Stimulated activated effector memory CD8-positive, alpha-beta T cell treated with anti-CD3 and anti-CD28 coated beads, Interleukin-12 subunit alpha, Interleukin-12 subunit beta, amount 100 ng/mL, for 72 hours (primary cell): ENCODE measurements at regions not wholly inside any gene's neighbourhood (a gene's known extent, or its start where the extent isn't known, plus 50 kb on each side); places are given as distances from the start of the nearest gene placed in this dataset.

ENCODE experiments used
- ATAC-seq: fragments of 150-1000 bp; cut with Tn5 transposase; 2 replicates; pipeline ENCODE4 v1.10.0; 2021
- DNase-seq, 2 donors: peaks; one replicate each; pipeline ENCODE4 v3.0.0; 2021 to 2022; ENCODE audit warnings: low spot score in 2 of 2
- H3K27ac Mint-ChIP-seq: one replicate; pipeline ENCODE4 v1.8.0; 2022; ENCODE audit warnings: mild to moderate bottlenecking, mixed read lengths
- H3K36me3 Mint-ChIP-seq: one replicate; pipeline ENCODE4 v1.8.0; 2022; ENCODE audit warnings: mild to moderate bottlenecking, mixed read lengths
- H3K4me1 Mint-ChIP-seq: one replicate; pipeline ENCODE4 v1.8.0; 2022; ENCODE audit warnings: mixed read lengths
- H3K4me3 Mint-ChIP-seq: one replicate; pipeline ENCODE4 v1.8.0; 2022; ENCODE audit warnings: mild to moderate bottlenecking, mixed read lengths
- H3K9me3 Mint-ChIP-seq: one replicate; pipeline ENCODE4 v1.8.0; 2022; ENCODE audit warnings: mixed read lengths

- Mint-ChIP-seq H3K36me3 (no peaks in the 10 kb centered on the region), H3K4me3 (no peak overlapping the region), H3K27ac (no peak overlapping the region), H3K9me3 (no peaks in the 10 kb centered on the region), H3K4me1 (peaks cover 6% of the 10 kb centered on the region)
- DNase-seq (no peak), ATAC-seq (no peak)
Measured at GRCh38 chr10:123454987-123455386, 211.2 kb upstream of the GPR26 start.

- H3K9me3 Mint-ChIP-seq: no peaks in the 10 kb centered on the region
- no peak for DNase-seq
- ATAC-seq: no peak
- no peak overlapping the region for H3K4me3 Mint-ChIP-seq
- peaks cover 6% of the 10 kb centered on the region for H3K4me1 Mint-ChIP-seq
- no peak overlapping the region for H3K27ac Mint-ChIP-seq
- H3K36me3 Mint-ChIP-seq: no peaks in the 10 kb centered on the region
Measured at GRCh38 chr10:123455861-123456260, 210.3 kb upstream of the GPR26 start.

GRCh38 chr10:123458933-123459332 is 207.2 kb upstream of the GPR26 start:
- H3K4me3 Mint-ChIP-seq: no peak overlapping the region
- DNase-seq (no peak), ATAC-seq (no peak)
- H3K27ac Mint-ChIP-seq: no peak overlapping the region
- H3K9me3 Mint-ChIP-seq: no peaks in the 10 kb centered on the region
- H3K36me3 Mint-ChIP-seq: no peaks in the 10 kb centered on the region
- peaks cover 6% of the 10 kb centered on the region for H3K4me1 Mint-ChIP-seq

- H3K9me3 Mint-ChIP-seq: no peaks in the 10 kb centered on the region
- H3K4me1 Mint-ChIP-seq: peaks cover 6% of the 10 kb centered on the region
- DNase-seq: no peak
- no peak overlapping the region for H3K27ac Mint-ChIP-seq
- no peaks in the 10 kb centered on the region for H3K36me3 Mint-ChIP-seq
- no peak overlapping the region for H3K4me3 Mint-ChIP-seq
- ATAC-seq: no peak
Measured at GRCh38 chr10:123459371-123460091, 206.6 kb upstream of the GPR26 start.

GRCh38 chr10:123462246-123462645 is 203.9 kb upstream of the GPR26 start:
- H3K4me1 Mint-ChIP-seq: peaks cover 6% of the 10 kb centered on the region
- no peak for ATAC-seq

GRCh38 chr10:123462756-123463155 is 203.4 kb upstream of the GPR26 start:
- DNase-seq (no peak), ATAC-seq (peak; percentile 59)
- H3K4me3 Mint-ChIP-seq: no peak overlapping the region
- no peak overlapping the region for H3K27ac Mint-ChIP-seq
- H3K36me3 Mint-ChIP-seq: no peaks in the 10 kb centered on the region
- H3K9me3 Mint-ChIP-seq: no peaks in the 10 kb centered on the region
- peaks cover 6% of the 10 kb centered on the region for H3K4me1 Mint-ChIP-seq

More at GRCh38 chr10:123462246-123462645, 203.9 kb upstream of the GPR26 start:
- Mint-ChIP-seq H3K4me3 (no peak overlapping the region), H3K9me3 (no peaks in the 10 kb centered on the region), H3K36me3 (no peaks in the 10 kb centered on the region), H3K27ac (no peak overlapping the region)
- no peak for DNase-seq

- DNase-seq (no peak), ATAC-seq (no peak)
- Mint-ChIP-seq H3K27ac (no peak overlapping the region), H3K4me1 (peaks cover 6% of the 10 kb centered on the region), H3K9me3 (no peaks in the 10 kb centered on the region), H3K36me3 (no peaks in the 10 kb centered on the region), H3K4me3 (no peak overlapping the region)
Measured at GRCh38 chr10:123463181-123463580, 203.0 kb upstream of the GPR26 start.

- H3K4me3 Mint-ChIP-seq: no peak overlapping the region
- ATAC-seq (no peak), DNase-seq (no peak)
- H3K27ac Mint-ChIP-seq: no peak overlapping the region
- H3K9me3 Mint-ChIP-seq: no peaks in the 10 kb centered on the region
- H3K36me3 Mint-ChIP-seq: no peaks in the 10 kb centered on the region
- H3K4me1 Mint-ChIP-seq: peaks cover 6% of the 10 kb centered on the region
Measured at GRCh38 chr10:123463698-123464097, 202.5 kb upstream of the GPR26 start.

- H3K4me1 Mint-ChIP-seq: no peaks in the 10 kb centered on the region
- no peaks in the 10 kb centered on the region for H3K9me3 Mint-ChIP-seq
- DNase-seq (no peak), ATAC-seq (no peak)
- H3K36me3 Mint-ChIP-seq: no peaks in the 10 kb centered on the region
- no peak overlapping the region for H3K27ac Mint-ChIP-seq
- H3K4me3 Mint-ChIP-seq: no peak overlapping the region
Measured at GRCh38 chr10:123464430-123465323, 201.5 kb upstream of the GPR26 start.

- Mint-ChIP-seq H3K4me1 (no peaks in the 10 kb centered on the region), H3K27ac (no peak overlapping the region)
Measured at GRCh38 chr10:123470336-123470921, 195.7 kb upstream of the GPR26 start.

GRCh38 chr10:123471811-123472210 is 194.3 kb upstream of the GPR26 start:
- DNase-seq (no peak), ATAC-seq (peak; percentile 20)
- Mint-ChIP-seq H3K9me3 (no peaks in the 10 kb centered on the region), H3K4me3 (no peak overlapping the region), H3K27ac (no peak overlapping the region), H3K4me1 (no peaks in the 10 kb centered on the region), H3K36me3 (no peaks in the 10 kb centered on the region)

More at GRCh38 chr10:123470336-123470921, 195.7 kb upstream of the GPR26 start:
- H3K36me3 Mint-ChIP-seq: no peaks in the 10 kb centered on the region
- ATAC-seq: no peak
- no peaks in the 10 kb centered on the region for H3K9me3 Mint-ChIP-seq
- no peak for DNase-seq
- H3K4me3 Mint-ChIP-seq: no peak overlapping the region

- ATAC-seq (peak; percentile 12), DNase-seq (no peak)
- Mint-ChIP-seq H3K9me3 (no peaks in the 10 kb centered on the region), H3K27ac (no peak overlapping the region), H3K4me1 (no peaks in the 10 kb centered on the region), H3K4me3 (no peak overlapping the region), H3K36me3 (no peaks in the 10 kb centered on the region)
Measured at GRCh38 chr10:123472606-123473005, 193.5 kb upstream of the GPR26 start.

- DNase-seq (no peak), ATAC-seq (no peak)
- Mint-ChIP-seq H3K4me3 (no peak overlapping the region), H3K36me3 (no peaks in the 10 kb centered on the region), H3K9me3 (no peaks in the 10 kb centered on the region), H3K4me1 (no peaks in the 10 kb centered on the region), H3K27ac (no peak overlapping the region)
Measured at GRCh38 chr10:123474700-123475099, 191.5 kb upstream of the GPR26 start.

- Mint-ChIP-seq H3K9me3 (no peaks in the 10 kb centered on the region), H3K36me3 (no peaks in the 10 kb centered on the region), H3K27ac (no peak overlapping the region), H3K4me1 (no peaks in the 10 kb centered on the region), H3K4me3 (no peak overlapping the region)
- ATAC-seq: no peak
- DNase-seq: no peak
Measured at GRCh38 chr10:123475466-123475865, 190.7 kb upstream of the GPR26 start.

- Mint-ChIP-seq H3K36me3 (no peaks in the 10 kb centered on the region), H3K4me1 (no peaks in the 10 kb centered on the region), H3K27ac (no peak overlapping the region), H3K4me3 (no peak overlapping the region), H3K9me3 (no peaks in the 10 kb centered on the region)
- DNase-seq: no peak
- ATAC-seq: no peak
Measured at GRCh38 chr10:123478116-123478515, 188.0 kb upstream of the GPR26 start.
